H1 (cell line): ENCODE measurements at regions not wholly inside any gene's neighbourhood (a gene's known extent, or its start where the extent isn't known, plus 50 kb on each side); places are given as distances from the start of the nearest gene placed in this dataset.

Source experiments
- BCL11A ChIP-seq, 2 experiments: IDR thresholded peaks; one replicate each; pipeline ENCODE4 v1.6.1; 2011; ENCODE audit warnings: low read depth in 2 of 2, low read length in 2 of 2, mild to moderate bottlenecking in 2 of 2
- CBX8 ChIP-seq: fragments of 300-800, 300-1000 bp; sonication (generic); IDR thresholded peaks from 2 replicates; pipeline ENCODE4 v1.7.1; 2016; ENCODE audit warnings: low read depth, low read length, borderline replicate concordance
- FOSL1 ChIP-seq: IDR thresholded peaks from 2 replicates; pipeline ENCODE4 v1.6.1; 2011; ENCODE audit warnings: mild to moderate bottlenecking, low read depth, low read length, moderate library complexity; ENCODE audit not compliant: insufficient read depth
- KDM4A ChIP-seq: IDR thresholded peaks from one replicate; pipeline ENCODE4 v1.7.1; 2012; ENCODE audit warnings: low read depth, mild to moderate bottlenecking, moderate library complexity, low read length, inconsistent platforms; ENCODE audit not compliant: severe bottlenecking
- MAFK ChIP-seq: IDR thresholded peaks from 2 replicates; pipeline ENCODE4 v1.6.1; 2012; ENCODE audit warnings: low read depth, mild to moderate bottlenecking, improper control_type of control experiment, low read length
- POU5F1 ChIP-seq: IDR thresholded peaks from 2 replicates; pipeline ENCODE4 v1.6.1; 2011; ENCODE audit warnings: low read depth, mild to moderate bottlenecking, low read length, moderate library complexity
- RNF2 ChIP-seq: fragments of 200-900, 300-1000 bp; sonication (generic); IDR thresholded peaks from 2 replicates; pipeline ENCODE4 v1.7.1; 2016; ENCODE audit warnings: borderline replicate concordance, low read depth, mild to moderate bottlenecking, antibody characterized with exemption, low read length; ENCODE audit not compliant: poor library complexity, severe bottlenecking; ENCODE audit errors: missing control alignments
- TCF12 ChIP-seq: IDR thresholded peaks from 2 replicates; pipeline ENCODE4 v1.6.1; 2011; ENCODE audit warnings: low read depth, mild to moderate bottlenecking, low read length
- TF ChIP-seq, protein P1 (sequence below): fragments of 300-600 bp; sonication (generic); IDR thresholded peaks from 2 replicates; pipeline ENCODE4 v1.7.1; 2012; ENCODE audit warnings: low read length, moderate library complexity, mild to moderate bottlenecking, inconsistent platforms; ENCODE audit not compliant: insufficient replicate concordance

DNA sequence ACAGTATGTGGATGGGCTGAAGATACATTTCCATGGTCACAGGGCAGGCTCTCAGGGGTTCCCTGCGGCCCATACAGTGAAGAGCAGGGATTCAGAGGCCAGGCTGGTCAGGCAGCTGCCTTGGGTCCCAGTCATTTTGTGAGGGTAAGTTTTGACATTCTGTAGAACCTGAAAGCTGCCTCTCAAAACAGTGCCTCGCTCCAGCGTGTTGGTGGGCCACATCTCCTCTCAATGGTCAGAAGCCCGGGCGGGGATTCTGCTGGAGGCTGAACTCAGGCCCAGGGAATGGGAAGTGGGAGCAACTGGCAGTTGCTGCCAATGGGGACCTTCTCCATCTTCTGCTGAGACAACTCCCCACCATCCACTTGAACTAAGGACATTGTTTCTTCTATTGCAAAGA is 190.0 kb downstream of the PTPN20 start (continued):
- TF ChIP-seq, protein P1, sequence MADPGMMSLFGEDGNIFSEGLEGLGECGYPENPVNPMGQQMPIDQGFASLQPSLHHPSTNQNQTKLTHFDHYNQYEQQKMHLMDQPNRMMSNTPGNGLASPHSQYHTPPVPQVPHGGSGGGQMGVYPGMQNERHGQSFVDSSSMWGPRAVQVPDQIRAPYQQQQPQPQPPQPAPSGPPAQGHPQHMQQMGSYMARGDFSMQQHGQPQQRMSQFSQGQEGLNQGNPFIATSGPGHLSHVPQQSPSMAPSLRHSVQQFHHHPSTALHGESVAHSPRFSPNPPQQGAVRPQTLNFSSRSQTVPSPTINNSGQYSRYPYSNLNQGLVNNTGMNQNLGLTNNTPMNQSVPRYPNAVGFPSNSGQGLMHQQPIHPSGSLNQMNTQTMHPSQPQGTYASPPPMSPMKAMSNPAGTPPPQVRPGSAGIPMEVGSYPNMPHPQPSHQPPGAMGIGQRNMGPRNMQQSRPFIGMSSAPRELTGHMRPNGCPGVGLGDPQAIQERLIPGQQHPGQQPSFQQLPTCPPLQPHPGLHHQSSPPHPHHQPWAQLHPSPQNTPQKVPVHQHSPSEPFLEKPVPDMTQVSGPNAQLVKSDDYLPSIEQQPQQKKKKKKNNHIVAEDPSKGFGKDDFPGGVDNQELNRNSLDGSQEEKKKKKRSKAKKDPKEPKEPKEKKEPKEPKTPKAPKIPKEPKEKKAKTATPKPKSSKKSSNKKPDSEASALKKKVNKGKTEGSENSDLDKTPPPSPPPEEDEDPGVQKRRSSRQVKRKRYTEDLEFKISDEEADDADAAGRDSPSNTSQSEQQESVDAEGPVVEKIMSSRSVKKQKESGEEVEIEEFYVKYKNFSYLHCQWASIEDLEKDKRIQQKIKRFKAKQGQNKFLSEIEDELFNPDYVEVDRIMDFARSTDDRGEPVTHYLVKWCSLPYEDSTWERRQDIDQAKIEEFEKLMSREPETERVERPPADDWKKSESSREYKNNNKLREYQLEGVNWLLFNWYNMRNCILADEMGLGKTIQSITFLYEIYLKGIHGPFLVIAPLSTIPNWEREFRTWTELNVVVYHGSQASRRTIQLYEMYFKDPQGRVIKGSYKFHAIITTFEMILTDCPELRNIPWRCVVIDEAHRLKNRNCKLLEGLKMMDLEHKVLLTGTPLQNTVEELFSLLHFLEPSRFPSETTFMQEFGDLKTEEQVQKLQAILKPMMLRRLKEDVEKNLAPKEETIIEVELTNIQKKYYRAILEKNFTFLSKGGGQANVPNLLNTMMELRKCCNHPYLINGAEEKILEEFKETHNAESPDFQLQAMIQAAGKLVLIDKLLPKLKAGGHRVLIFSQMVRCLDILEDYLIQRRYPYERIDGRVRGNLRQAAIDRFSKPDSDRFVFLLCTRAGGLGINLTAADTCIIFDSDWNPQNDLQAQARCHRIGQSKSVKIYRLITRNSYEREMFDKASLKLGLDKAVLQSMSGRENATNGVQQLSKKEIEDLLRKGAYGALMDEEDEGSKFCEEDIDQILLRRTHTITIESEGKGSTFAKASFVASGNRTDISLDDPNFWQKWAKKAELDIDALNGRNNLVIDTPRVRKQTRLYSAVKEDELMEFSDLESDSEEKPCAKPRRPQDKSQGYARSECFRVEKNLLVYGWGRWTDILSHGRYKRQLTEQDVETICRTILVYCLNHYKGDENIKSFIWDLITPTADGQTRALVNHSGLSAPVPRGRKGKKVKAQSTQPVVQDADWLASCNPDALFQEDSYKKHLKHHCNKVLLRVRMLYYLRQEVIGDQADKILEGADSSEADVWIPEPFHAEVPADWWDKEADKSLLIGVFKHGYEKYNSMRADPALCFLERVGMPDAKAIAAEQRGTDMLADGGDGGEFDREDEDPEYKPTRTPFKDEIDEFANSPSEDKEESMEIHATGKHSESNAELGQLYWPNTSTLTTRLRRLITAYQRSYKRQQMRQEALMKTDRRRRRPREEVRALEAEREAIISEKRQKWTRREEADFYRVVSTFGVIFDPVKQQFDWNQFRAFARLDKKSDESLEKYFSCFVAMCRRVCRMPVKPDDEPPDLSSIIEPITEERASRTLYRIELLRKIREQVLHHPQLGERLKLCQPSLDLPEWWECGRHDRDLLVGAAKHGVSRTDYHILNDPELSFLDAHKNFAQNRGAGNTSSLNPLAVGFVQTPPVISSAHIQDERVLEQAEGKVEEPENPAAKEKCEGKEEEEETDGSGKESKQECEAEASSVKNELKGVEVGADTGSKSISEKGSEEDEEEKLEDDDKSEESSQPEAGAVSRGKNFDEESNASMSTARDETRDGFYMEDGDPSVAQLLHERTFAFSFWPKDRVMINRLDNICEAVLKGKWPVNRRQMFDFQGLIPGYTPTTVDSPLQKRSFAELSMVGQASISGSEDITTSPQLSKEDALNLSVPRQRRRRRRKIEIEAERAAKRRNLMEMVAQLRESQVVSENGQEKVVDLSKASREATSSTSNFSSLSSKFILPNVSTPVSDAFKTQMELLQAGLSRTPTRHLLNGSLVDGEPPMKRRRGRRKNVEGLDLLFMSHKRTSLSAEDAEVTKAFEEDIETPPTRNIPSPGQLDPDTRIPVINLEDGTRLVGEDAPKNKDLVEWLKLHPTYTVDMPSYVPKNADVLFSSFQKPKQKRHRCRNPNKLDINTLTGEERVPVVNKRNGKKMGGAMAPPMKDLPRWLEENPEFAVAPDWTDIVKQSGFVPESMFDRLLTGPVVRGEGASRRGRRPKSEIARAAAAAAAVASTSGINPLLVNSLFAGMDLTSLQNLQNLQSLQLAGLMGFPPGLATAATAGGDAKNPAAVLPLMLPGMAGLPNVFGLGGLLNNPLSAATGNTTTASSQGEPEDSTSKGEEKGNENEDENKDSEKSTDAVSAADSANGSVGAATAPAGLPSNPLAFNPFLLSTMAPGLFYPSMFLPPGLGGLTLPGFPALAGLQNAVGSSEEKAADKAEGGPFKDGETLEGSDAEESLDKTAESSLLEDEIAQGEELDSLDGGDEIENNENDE: no peak
- no peak for TF ChIP-seq TCF12
- TF ChIP-seq KDM4A: no peak
- TF ChIP-seq RNF2: no peak
- no peak for TF ChIP-seq CBX8
- TF ChIP-seq MAFK: no peak
- TF ChIP-seq POU5F1: no peak
- TF ChIP-seq FOSL1: no peak
- no peak for TF ChIP-seq BCL11A (IDR thresholded peaks at IDR 0.05; ENCODE audit: low read depth in 2 of 2, low read length in 2 of 2)
